Activated B cell treated with CpG ODN at 0.5 μM for 24 hours (primary cell): ENCODE measurements at regions not wholly inside any gene's neighbourhood (a gene's known extent, or its start where the extent isn't known, plus 50 kb on each side); places are given as distances from the start of the nearest gene placed in this dataset.

Experiments
- ATAC-seq: fragments of 200-7000 bp; cut with Tn5 transposase; one replicate; pipeline ENCODE4 v1.10.0; 2021; ENCODE audit warnings: low read depth, mild to moderate bottlenecking, moderate library complexity
- CTCF ChIA-PET: fragments of 350-600 bp; sonication (Branson Sonifier 250); formaldehyde crosslinking; loops from one replicate; lab custom pipeline; 2021; ENCODE audit warnings: antibody characterized with exemption; lab: Charles Lee
- POLR2A ChIA-PET: fragments of 350-600 bp; sonication (Branson Sonifier 250); formaldehyde crosslinking; loops from one replicate; lab custom pipeline; 2021; ENCODE audit warnings: antibody characterized with exemption; lab: Charles Lee
- DNase-seq: peaks from one replicate; pipeline ENCODE4 v3.0.0; 2022
- H3K27ac Mint-ChIP-seq: one replicate; pipeline ENCODE4 v1.8.0; 2020; ENCODE audit warnings: mixed read lengths
- H3K27me3 Mint-ChIP-seq: one replicate; pipeline ENCODE4 v1.8.0; 2021; ENCODE audit warnings: mixed read lengths
- H3K36me3 Mint-ChIP-seq: one replicate; pipeline ENCODE4 v1.8.0; 2021; ENCODE audit warnings: low read depth, mixed read lengths
- H3K4me1 Mint-ChIP-seq: one replicate; pipeline ENCODE4 v1.8.0; 2021; ENCODE audit warnings: mixed read lengths
- H3K4me3 Mint-ChIP-seq: one replicate; pipeline ENCODE4 v1.8.0; 2020; ENCODE audit warnings: mild to moderate bottlenecking, mixed read lengths
- H3K9me3 Mint-ChIP-seq: one replicate; pipeline ENCODE4 v1.8.0; 2020; ENCODE audit warnings: mixed read lengths
- intact Hi-C: fragments of 100-400 bp; cut with micrococcal nuclease; formaldehyde crosslinking; loops from one replicate; pipeline ENCODE4 v1.15.1; 2024
- TF ChIP-seq, protein P1 (sequence below): fragments of 200-600 bp; IDR thresholded peaks from one replicate; pipeline ENCODE4 v1.8.0; 2022; ENCODE audit warnings: antibody characterized with exemption, mild to moderate bottlenecking

DNA sequence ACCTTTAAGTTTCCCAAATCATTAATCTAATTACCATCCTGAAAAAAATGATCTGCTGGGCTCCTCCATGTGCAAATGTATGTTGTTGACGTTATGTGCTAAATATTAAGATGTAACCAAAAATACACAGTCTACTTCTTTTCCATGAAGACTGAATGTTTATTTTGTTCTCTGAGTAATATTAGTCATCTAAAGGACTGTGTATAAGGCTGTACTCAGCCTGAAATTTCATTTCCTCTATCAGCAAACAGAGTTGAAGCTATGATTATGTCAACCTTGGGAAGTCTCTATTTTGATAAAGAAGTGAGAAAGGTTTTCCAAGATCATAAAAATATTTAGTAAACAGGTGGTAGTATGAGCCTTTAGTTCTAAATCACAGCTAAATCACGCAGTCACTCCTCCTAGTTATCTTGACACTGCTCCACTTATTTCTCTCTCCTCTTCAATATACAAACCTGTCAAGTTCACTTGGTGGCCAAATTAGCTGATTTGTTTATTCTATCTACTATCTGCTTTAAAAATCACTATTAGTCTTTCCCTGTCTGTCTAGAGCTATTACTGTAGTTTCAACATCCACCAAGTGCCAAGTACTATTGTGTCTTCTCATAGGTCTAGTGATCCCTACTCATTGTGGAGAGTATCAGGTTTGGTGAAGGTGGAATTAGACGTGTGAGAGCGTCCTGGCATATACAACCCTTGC, 211.7 kb upstream of the STARD13 start:
- POLR2A ChIA-PET, result no interaction called here
- no peaks in the 10 kb centered on the region for H3K36me3 Mint-ChIP-seq

DNA sequence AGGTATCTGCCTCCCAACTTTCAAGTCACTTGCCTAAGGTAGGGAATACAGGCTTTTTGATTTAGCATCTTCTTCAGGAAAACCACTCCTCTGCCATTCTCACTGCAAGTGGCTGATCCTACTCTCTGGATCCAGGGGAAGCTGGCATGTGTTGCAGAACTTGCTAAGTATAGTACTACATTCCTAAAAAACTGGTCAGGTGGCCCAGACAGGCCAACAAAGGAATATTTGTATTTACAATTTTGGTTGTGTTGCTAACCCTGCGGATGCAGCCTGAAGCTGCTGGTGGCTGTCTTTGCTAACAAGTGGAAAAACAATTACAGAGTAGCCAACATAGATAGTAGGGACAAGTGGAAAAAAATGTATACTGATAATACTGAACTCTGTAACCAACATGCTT, 222.5 kb upstream of the STARD13 start:
- Mint-ChIP-seq H3K27me3 (peaks cover 5% of the 10 kb centered on the region), H3K27ac (no peak overlapping the region), H3K36me3 (no peaks in the 10 kb centered on the region), H3K4me3 (no peak overlapping the region), H3K4me1 (no peaks in the 10 kb centered on the region), H3K9me3 (no peaks in the 10 kb centered on the region)
- no peak for ATAC-seq
- ChIA-PET POLR2A (no interaction called here), CTCF (no interaction called here)
- intact Hi-C loops, result no loop called here
- DNase-seq, result no peak
- TF ChIP-seq, protein P1, sequence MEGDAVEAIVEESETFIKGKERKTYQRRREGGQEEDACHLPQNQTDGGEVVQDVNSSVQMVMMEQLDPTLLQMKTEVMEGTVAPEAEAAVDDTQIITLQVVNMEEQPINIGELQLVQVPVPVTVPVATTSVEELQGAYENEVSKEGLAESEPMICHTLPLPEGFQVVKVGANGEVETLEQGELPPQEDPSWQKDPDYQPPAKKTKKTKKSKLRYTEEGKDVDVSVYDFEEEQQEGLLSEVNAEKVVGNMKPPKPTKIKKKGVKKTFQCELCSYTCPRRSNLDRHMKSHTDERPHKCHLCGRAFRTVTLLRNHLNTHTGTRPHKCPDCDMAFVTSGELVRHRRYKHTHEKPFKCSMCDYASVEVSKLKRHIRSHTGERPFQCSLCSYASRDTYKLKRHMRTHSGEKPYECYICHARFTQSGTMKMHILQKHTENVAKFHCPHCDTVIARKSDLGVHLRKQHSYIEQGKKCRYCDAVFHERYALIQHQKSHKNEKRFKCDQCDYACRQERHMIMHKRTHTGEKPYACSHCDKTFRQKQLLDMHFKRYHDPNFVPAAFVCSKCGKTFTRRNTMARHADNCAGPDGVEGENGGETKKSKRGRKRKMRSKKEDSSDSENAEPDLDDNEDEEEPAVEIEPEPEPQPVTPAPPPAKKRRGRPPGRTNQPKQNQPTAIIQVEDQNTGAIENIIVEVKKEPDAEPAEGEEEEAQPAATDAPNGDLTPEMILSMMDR, result no peak

More for the DNA sequence above, 211.7 kb upstream of the STARD13 start:
- Mint-ChIP-seq H3K27me3 (no peaks in the 10 kb centered on the region), H3K4me3 (no peak overlapping the region), H3K4me1 (peaks cover 16% of the 10 kb centered on the region), H3K27ac (no peak overlapping the region), H3K9me3 (no peaks in the 10 kb centered on the region)
- intact Hi-C loops, result no loop called here
- CTCF ChIA-PET, result no interaction called here
- ATAC-seq, result no peak
- no peak for DNase-seq
- TF ChIP-seq, protein P1, result no peak

DNA sequence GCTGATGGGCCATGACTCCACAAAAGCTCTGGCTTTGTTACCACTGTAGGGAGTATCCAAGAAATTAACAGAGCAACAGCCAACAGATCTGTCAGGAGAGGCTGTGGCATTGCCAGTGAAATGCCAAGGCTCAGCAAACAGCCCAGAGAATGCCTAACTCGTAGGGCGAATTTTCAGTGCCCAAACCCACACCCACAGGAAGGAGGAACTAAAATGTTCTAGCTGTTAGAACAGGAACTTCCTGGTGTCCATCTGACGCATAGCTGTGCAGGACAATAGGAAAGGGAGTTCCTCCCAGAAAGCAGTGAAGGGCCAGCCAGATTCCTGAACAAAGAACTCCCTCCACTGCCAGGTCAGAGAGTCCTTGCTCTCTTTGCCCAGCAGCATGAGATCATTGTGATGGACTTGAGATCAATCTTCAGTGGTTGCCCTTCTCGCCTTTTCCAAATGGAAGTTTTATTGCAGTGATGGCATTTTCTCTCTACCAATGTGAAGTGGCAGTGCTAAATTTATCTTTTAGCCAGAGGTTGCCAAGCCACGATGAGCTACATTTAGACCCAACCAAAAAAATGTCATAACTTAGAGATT, 224.2 kb upstream of the STARD13 start:
- Mint-ChIP-seq H3K27me3 (peaks cover 8% of the 10 kb centered on the region), H3K27ac (no peak overlapping the region), H3K4me3 (no peak overlapping the region), H3K4me1 (no peaks in the 10 kb centered on the region), H3K9me3 (no peaks in the 10 kb centered on the region), H3K36me3 (no peaks in the 10 kb centered on the region)
- ChIA-PET POLR2A (no interaction called here), CTCF (no interaction called here)
- intact Hi-C loops, result no loop called here
- ATAC-seq, result no peak
- DNase-seq, result no peak
- TF ChIP-seq, protein P1, result no peak

DNA sequence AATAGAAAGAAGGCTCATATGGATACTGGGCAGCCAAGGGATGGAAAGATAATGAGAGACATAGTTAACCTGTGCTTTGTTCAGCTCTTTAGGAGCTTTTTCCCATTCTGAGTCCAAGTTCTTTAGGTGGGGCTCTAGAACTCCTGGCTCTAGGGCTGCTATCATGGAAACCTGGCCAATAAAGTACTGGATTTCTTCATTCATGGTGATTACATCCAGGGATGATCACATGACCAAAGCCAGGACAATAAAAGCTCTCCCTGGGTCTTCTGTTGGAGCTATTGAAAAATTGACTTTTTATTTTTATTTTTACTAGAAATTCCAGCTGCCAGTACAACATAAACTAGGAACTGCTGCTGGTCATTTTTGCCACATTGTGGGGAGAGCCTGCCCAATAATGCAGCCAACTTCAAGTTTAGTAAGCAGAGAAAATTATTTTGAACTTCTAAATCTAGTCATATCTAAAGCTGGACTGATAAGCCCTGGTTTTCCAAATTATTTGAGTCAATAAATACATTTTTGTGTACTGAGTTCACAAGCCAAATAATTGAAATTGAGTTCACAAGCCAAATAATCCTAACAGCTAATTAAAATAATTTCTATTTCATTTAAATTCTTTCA, 224.9 kb upstream of the STARD13 start:
- Mint-ChIP-seq H3K27ac (no peak overlapping the region), H3K4me3 (no peak overlapping the region), H3K36me3 (no peaks in the 10 kb centered on the region), H3K9me3 (no peaks in the 10 kb centered on the region), H3K4me1 (no peaks in the 10 kb centered on the region), H3K27me3 (peaks cover 8% of the 10 kb centered on the region)
- POLR2A ChIA-PET, result no interaction called here
- ATAC-seq, result no peak
- intact Hi-C loops, result no loop called here
- no peak for DNase-seq
- CTCF ChIA-PET, result no interaction called here
- TF ChIP-seq, protein P1, result no peak

DNA sequence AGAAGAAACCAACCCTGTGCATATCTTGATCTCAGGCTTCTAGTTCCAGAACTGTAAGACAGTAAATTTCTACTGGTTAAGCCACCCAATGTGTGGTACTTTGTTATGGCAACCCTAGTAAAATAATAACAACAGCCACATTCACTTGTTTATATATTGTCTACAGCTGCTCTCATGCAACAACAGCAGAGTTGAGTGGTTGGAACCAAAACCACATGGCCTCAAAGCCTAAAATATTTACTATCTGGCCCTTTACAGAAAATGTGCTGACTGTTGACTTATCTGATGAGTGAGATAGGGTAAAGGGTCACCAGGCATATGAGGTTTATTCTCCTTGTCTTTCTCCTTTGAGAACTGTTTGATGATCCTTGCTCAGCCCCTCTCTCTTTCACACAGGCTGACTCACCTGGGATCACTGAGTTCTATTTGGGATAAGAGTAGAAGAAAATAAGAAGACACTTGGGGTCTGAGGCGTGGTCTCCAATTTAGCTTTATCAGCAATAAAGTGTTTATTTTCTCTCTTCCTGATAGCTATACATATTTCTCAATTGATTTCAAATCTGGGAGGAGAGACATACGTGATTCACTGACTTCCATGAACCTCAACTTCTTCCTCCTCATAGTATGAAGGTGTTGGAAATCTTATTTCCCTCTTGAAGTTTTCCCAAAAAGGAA, 227.5 kb upstream of the STARD13 start:
- no peaks in the 10 kb centered on the region for H3K36me3 Mint-ChIP-seq
- ChIA-PET CTCF (no interaction called here), POLR2A (no interaction called here)
- no peaks in the 10 kb centered on the region for H3K9me3 Mint-ChIP-seq
- no peak overlapping the region for H3K4me3 Mint-ChIP-seq
- TF ChIP-seq, protein P1, result no peak
- intact Hi-C loops, result no loop called here
- no peak for DNase-seq
- H3K27ac Mint-ChIP-seq, result no peak overlapping the region
- H3K4me1 Mint-ChIP-seq, result peaks cover 1% of the 10 kb centered on the region
- ATAC-seq, result no peak
- H3K27me3 Mint-ChIP-seq, result peaks cover 8% of the 10 kb centered on the region
